ENCODE measurements at regions not wholly inside any gene's neighbourhood (a gene's known extent, or its start where the extent isn't known, plus 50 kb on each side); places are given as distances from the start of the nearest gene placed in this dataset.

DNA sequence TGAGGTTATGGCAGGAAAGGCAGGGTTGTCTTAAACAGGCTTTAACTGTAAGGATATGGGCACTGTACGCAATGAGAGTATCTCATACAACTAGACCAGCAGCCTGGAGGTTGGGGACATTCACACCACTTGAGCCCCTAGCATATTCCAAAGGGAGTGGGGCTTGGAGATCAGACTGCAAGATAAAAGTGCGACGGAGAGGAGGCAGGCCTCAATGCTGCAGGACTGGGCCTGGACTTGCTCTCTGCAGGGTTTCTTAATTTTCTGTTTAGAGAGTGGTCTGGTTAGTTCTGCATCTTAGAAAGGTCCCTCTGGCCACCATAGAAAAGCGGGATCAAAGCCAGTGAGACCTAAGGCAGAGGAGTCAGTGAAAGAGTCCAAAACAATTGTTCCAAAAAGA, 357.7 kb upstream of the NR2F2 start:
- TF ChIP-seq ZFX (IDR thresholded peaks at IDR 0.05; ENCODE audit: borderline replicate concordance) (no peak), CTCF (IDR thresholded peaks at IDR 0.05) (no peak)
- H3K27ac ChIP-seq = no peak overlapping the region

GRCh38 chr15:95973566-95974256, 356.8 kb upstream of the NR2F2 start:
- TF ChIP-seq ZFX (IDR thresholded peaks at IDR 0.05; ENCODE audit: borderline replicate concordance) (no peak), CTCF (IDR thresholded peaks at IDR 0.05) (no peak)
- H3K27ac ChIP-seq = no peak overlapping the region

GRCh38 chr15:95975212-95975611, 355.3 kb upstream of the NR2F2 start:
- H3K27ac ChIP-seq = no peak overlapping the region
- no peak for TF ChIP-seq CTCF (IDR thresholded peaks at IDR 0.05)
- no peak for TF ChIP-seq ZFX (IDR thresholded peaks at IDR 0.05; ENCODE audit: borderline replicate concordance)

DNA sequence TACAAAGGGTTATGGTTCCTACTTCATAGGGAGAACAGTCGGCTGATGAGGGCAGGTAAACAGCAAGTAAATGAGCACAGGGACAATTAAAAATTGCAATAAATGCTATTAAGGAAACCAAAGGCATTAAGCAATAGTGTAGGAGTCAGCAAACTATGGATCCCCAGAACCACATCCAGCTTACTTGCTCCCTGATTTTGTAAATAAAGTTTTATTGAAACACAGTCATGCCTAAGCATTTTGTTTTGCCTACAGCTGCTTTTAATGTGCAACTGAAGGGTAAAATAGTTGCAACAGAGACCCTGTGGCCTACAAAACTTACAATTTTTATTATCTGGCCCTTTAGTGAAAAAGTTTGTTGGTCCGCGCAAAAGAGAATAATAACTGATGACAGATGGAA, 351.2 kb upstream of the NR2F2 start:
- H3K27ac ChIP-seq = no peak overlapping the region
- TF ChIP-seq CTCF (IDR thresholded peaks at IDR 0.05) (no peak), ZFX (IDR thresholded peaks at IDR 0.05; ENCODE audit: borderline replicate concordance) (no peak)

DNA sequence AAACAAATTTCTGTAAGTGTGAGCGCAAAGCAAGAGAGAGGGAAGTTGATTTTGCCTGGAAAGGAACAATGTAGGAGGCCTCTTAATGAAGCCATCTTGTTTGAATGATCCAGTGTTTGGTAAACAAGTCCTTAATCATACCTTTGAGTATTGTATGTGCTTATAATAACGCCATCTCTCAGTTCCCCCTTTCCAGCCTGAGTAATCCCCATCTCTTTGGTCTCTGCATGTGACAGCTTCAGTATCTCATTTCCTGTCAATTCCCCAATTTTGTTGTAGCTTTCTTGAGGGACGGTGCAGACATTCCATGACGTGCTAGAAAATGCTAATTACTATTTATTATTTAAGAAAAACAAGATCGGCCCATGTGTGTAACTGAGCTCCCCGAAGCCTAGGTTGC, 349.3 kb upstream of the NR2F2 start:
- H3K27ac ChIP-seq = no peak overlapping the region
- TF ChIP-seq CTCF (IDR thresholded peaks at IDR 0.05) = no peak
- no peak for TF ChIP-seq ZFX (IDR thresholded peaks at IDR 0.05; ENCODE audit: borderline replicate concordance)

- no peak for TF ChIP-seq CTCF (IDR thresholded peaks at IDR 0.05)
- no peak for TF ChIP-seq ZFX (IDR thresholded peaks at IDR 0.05; ENCODE audit: borderline replicate concordance)
- H3K27ac ChIP-seq = no peak overlapping the region
Observed at GRCh38 chr15:95987299-95987698, 343.2 kb upstream of the NR2F2 start.

DNA sequence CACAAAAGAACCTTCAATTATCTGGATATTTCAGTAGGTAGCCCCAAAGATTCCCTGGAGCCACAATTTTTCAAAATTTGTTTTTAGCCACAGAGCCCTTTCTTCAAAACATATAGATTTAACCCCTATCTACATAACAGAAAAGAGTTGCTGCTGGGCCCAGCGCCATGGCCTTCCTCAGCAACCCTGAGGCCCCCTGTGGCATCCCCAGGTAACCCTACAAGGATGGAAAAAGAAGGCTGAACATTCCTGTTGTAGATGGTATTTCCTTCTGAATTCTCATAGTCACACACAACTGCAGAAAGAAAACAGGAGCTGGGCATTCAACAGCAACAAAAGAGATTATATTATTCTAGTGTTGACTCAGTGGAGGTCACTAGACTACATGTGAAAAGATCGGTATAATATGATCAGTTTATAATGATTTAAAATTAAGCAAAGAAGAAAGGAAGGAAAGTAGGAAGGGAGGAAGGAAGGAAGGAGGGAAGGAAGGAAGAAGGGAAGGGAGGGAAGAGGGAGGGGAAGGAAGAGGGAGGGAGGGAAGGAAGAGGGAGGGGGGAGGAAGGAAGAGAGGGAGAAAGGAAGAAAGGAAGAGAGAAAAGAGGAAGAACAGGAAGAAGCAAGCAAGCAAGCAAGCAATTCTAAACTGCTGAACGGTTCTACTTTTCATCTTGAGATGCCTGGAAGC, 342.5 kb upstream of the NR2F2 start:
- TF ChIP-seq ZFX (IDR thresholded peaks at IDR 0.05; ENCODE audit: borderline replicate concordance) = no peak
- no peak for TF ChIP-seq CTCF (IDR thresholded peaks at IDR 0.05)

More for the DNA sequence above, 342.5 kb upstream of the NR2F2 start:
- H3K27ac ChIP-seq = no peak overlapping the region

All from 22Rv1 (cell line).